Gastrocnemius medialis (tissue), 4 donors: ENCODE measurements at regions not wholly inside any gene's neighbourhood (a gene's known extent, or its start where the extent isn't known, plus 50 kb on each side); places are given as distances from the start of the nearest gene placed in this dataset.

ENCODE experiments used
- CTCF ChIP-seq, 5 experiments: fragments of 450-650 bp in 3 of 5; fragments of 200-600 bp in 2 of 5; sonication (generic) in 2 of 5; IDR thresholded peaks in 4 of 5; conservative IDR thresholded peaks in 1 of 5; 1 replicate in 4 of 5; 2 replicates in 1 of 5; pipeline ENCODE4 v1.5.1; 2016 to 2019; ENCODE audit warnings: antibody characterized with exemption in 5 of 5, mild to moderate bottlenecking in 3 of 5, moderate library complexity in 3 of 5
- POLR2A ChIP-seq, 2 donors: fragments of 450-650 bp; IDR thresholded peaks; one replicate each; pipeline ENCODE4 v1.6.1; 2017; ENCODE audit warnings: antibody characterized with exemption in 2 of 2, mild to moderate bottlenecking in 2 of 2, moderate library complexity in 2 of 2

DNA sequence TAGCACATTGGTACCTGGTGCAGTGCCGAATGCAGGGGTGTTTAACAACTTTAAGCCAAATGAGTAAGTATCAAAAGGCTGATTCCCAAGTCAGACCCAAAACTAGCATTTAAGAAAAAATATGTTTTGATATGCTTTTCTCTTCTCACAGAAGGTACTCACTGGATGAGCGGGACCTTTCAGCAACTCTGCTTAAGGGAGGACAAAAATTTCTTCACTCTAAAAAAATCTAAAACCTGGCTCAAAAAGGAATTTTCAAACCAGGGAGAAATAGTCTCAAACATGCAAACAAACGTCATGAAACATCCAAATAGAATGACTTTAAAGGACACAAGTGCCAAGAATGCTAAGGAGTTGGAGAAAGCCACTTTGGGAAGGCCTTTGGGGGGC, 962.1 kb downstream of the KCNMA1 start:
- TF ChIP-seq POLR2A (IDR thresholded peaks at IDR 0.05) (no peak), CTCF (IDR thresholded peaks at IDR 0.05 in 4 of 5, conservative IDR thresholded peaks at IDR 0.05 in 1 of 5) (no peak)
